B cell (primary cell): ENCODE measurements at regions not wholly inside any gene's neighbourhood (a gene's known extent, or its start where the extent isn't known, plus 50 kb on each side); places are given as distances from the start of the nearest gene placed in this dataset.

ENCODE experiments used
- ATAC-seq: fragments of 200-7000 bp; cut with Tn5 transposase; one replicate; pipeline ENCODE4 v1.10.0; 2021; ENCODE audit warnings: low read depth, mild to moderate bottlenecking, moderate number of reproducible peaks, moderate library complexity
- CTCF ChIA-PET: fragments of 350-600 bp; sonication (Branson Sonifier 250); formaldehyde crosslinking; loops from one replicate; lab custom pipeline; 2021; ENCODE audit warnings: antibody characterized with exemption, inconsistent platforms; lab: Charles Lee
- POLR2A ChIA-PET: fragments of 350-600 bp; sonication (Branson Sonifier 250); formaldehyde crosslinking; loops from one replicate; lab custom pipeline; 2021; ENCODE audit warnings: antibody characterized with exemption; lab: Charles Lee
- DNase-seq: peaks from one replicate; pipeline ENCODE4 v3.0.0; 2013
- H2AFZ ChIP-seq: 2 replicates; pipeline ENCODE4 v1.6.1; 2012; ENCODE audit warnings: mild to moderate bottlenecking, low read depth, low read length; ENCODE audit not compliant: insufficient read depth, poor library complexity, severe bottlenecking
- H3K27ac ChIP-seq, 2 donors: 1 replicate in 1 of 2; 2 replicates in 1 of 2; pipeline ENCODE4 v1.5.1; 2012 to 2013; ENCODE audit warnings: low read length in 2 of 2, mild to moderate bottlenecking in 2 of 2, moderate library complexity in 1 of 2
- H3K27me3 ChIP-seq, 4 experiments: fragments of 200-600 bp in 1 of 4; sonication (generic) in 1 of 4; replicated peaks in 1 of 4; 1 replicate in 2 of 4; 2 replicates in 2 of 4; pipeline versions ENCODE4 v1.6.1 to v1.7.0; 2013 to 2016; ENCODE audit warnings: low read length in 3 of 4, mild to moderate bottlenecking in 2 of 4, mixed read lengths in 1 of 4, moderate library complexity in 1 of 4; ENCODE audit not compliant: insufficient read depth in 4 of 4, control insufficient read depth in 3 of 4; ENCODE audit errors: control extremely low read depth in 1 of 4
- H3K36me3 ChIP-seq, 2 experiments: replicated peaks in 1 of 2; 1 replicate in 1 of 2; 2 replicates in 1 of 2; pipeline versions ENCODE4 v1.6.1 to v1.7.1; 2013; ENCODE audit warnings: low read length in 1 of 2; ENCODE audit not compliant: insufficient read depth in 2 of 2, control insufficient read depth in 1 of 2; ENCODE audit errors: control extremely low read depth in 1 of 2, extremely low read depth in 1 of 2
- H3K4me1 ChIP-seq, 2 donors: fragments of 200-600 bp in 1 of 2; sonication (generic) in 1 of 2; 1 replicate in 1 of 2; 2 replicates in 1 of 2; pipeline versions ENCODE4 v1.5.1 to v1.6.1; 2013 to 2017; ENCODE audit warnings: low read length in 2 of 2; ENCODE audit not compliant: control insufficient read depth in 2 of 2, insufficient read depth in 2 of 2
- H3K4me2 ChIP-seq: replicated peaks from 2 replicates; pipeline ENCODE3; 2012; ENCODE audit warnings: mild to moderate bottlenecking, low read depth, low read length; ENCODE audit not compliant: poor library complexity, severe bottlenecking
- H3K4me3 ChIP-seq, 5 experiments: fragments of 200-600 bp in 1 of 5; sonication (generic) in 1 of 5; 1 replicate in 3 of 5; 2 replicates in 2 of 5; pipeline versions ENCODE4 v1.5.1 to v1.7.0; 2011 to 2016; ENCODE audit warnings: low read length in 4 of 5, mild to moderate bottlenecking in 4 of 5, low read depth in 2 of 5, control low read depth in 1 of 5, moderate library complexity in 1 of 5; ENCODE audit not compliant: insufficient read depth in 1 of 5; ENCODE audit errors: control extremely low read depth in 1 of 5, extremely low read depth in 1 of 5
- H3K79me2 ChIP-seq: fragments of 200-600 bp; sonication (generic); one replicate; pipeline ENCODE4 v1.6.0; 2016; ENCODE audit warnings: low read length; ENCODE audit not compliant: control insufficient read depth, insufficient read depth
- H3K9ac ChIP-seq: fragments of 200-600 bp; sonication (generic); 2 replicates; pipeline ENCODE4 v1.6.1; 2017; ENCODE audit warnings: mild to moderate bottlenecking, low read length, moderate library complexity
- H3K9me3 ChIP-seq, 3 donors: one replicate each; pipeline versions ENCODE4 v1.6.1 to v1.7.1; 2013; ENCODE audit warnings: low read length in 2 of 3; ENCODE audit not compliant: control insufficient read depth in 2 of 3, insufficient read depth in 1 of 3; ENCODE audit errors: control extremely low read depth in 1 of 3
- H4K20me1 ChIP-seq: 2 replicates; pipeline ENCODE4 v1.6.0; 2012; ENCODE audit warnings: mild to moderate bottlenecking, low read length; ENCODE audit not compliant: insufficient read depth, control insufficient read depth, poor library complexity, severe bottlenecking
- H3K27ac Mint-ChIP-seq: one replicate; pipeline ENCODE4 v1.8.0; 2021; ENCODE audit warnings: mixed read lengths
- H3K27me3 Mint-ChIP-seq: one replicate; pipeline ENCODE4 v1.8.0; 2021; ENCODE audit warnings: mixed read lengths
- H3K4me1 Mint-ChIP-seq: one replicate; pipeline ENCODE4 v1.8.0; 2021; ENCODE audit warnings: mixed read lengths
- H3K4me3 Mint-ChIP-seq: one replicate; pipeline ENCODE4 v1.8.0; 2021; ENCODE audit warnings: mixed read lengths
- H3K9me3 Mint-ChIP-seq: one replicate; pipeline ENCODE4 v1.8.0; 2022; ENCODE audit warnings: mixed read lengths; ENCODE audit not compliant: insufficient read depth
- EZH2 ChIP-seq: IDR thresholded peaks from 2 replicates; pipeline ENCODE4 v1.6.1; 2012; ENCODE audit warnings: borderline replicate concordance, low read depth, mild to moderate bottlenecking, moderate library complexity, low read length; ENCODE audit not compliant: insufficient read depth, poor library complexity, severe bottlenecking
- WGBS: methylation state at CpG from one replicate; pipeline ENCODE4 v1.1.5; 2013; ENCODE audit warnings: missing lambda C conversion rate; ENCODE audit not compliant: insufficient coverage; 5-methylcytosine and 5-hydroxymethylcytosine counted together
- intact Hi-C: fragments of 100-400 bp; cut with micrococcal nuclease; formaldehyde crosslinking; loops from one replicate; pipeline ENCODE4 v1.10.0; 2022
- TF ChIP-seq, protein P1 (sequence below): fragments of 200-600 bp; IDR thresholded peaks from one replicate; pipeline ENCODE4 v1.8.0; 2022; ENCODE audit warnings: antibody characterized with exemption, mild to moderate bottlenecking

DNA sequence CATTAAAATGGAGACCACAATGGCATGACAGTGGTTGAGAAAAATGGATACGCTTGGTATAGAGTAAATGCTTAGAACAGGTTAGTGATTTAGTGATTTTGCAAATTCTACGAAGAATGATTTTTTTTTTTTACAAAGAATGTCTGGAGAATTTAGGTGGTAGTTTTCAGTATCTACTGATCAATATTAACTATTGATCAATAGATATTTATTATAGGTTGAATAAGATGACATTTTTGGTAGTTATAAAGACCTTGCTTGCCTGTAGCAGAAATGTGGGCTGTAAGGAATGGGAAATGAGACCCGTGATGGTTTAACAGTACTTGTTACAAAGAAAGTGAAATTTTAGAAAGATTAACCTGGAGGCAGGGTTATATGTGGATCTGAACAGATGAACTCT, 137.5 kb downstream of the NR2F2 start:
- WGBS, result 100% methylated on average over 1 of the region's 3 CpGs
- intact Hi-C loops, result no loop called here
- Histone ChIP-seq H3K9ac (no peak overlapping the region), H3K4me2 (no peak overlapping the region), H3K4me1 (no peaks in the 10 kb centered on the region), H3K4me3 (no peak overlapping the region), H3K9me3 (no peaks in the 10 kb centered on the region), H3K36me3 (no peaks in the 10 kb centered on the region), H2AFZ (no peak overlapping the region), H3K27me3 (no peaks in the 10 kb centered on the region), H4K20me1 (no peaks in the 10 kb centered on the region), H3K27ac (no peak overlapping the region), H3K79me2 (no peaks in the 10 kb centered on the region)
- no peaks in the 10 kb centered on the region for H3K27me3 Mint-ChIP-seq
- TF ChIP-seq, protein P1, sequence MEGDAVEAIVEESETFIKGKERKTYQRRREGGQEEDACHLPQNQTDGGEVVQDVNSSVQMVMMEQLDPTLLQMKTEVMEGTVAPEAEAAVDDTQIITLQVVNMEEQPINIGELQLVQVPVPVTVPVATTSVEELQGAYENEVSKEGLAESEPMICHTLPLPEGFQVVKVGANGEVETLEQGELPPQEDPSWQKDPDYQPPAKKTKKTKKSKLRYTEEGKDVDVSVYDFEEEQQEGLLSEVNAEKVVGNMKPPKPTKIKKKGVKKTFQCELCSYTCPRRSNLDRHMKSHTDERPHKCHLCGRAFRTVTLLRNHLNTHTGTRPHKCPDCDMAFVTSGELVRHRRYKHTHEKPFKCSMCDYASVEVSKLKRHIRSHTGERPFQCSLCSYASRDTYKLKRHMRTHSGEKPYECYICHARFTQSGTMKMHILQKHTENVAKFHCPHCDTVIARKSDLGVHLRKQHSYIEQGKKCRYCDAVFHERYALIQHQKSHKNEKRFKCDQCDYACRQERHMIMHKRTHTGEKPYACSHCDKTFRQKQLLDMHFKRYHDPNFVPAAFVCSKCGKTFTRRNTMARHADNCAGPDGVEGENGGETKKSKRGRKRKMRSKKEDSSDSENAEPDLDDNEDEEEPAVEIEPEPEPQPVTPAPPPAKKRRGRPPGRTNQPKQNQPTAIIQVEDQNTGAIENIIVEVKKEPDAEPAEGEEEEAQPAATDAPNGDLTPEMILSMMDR, result no peak
- TF ChIP-seq EZH2, result no peak
- POLR2A ChIA-PET, result no interaction called here
- no peak overlapping the region for H3K27ac Mint-ChIP-seq
- DNase-seq, result no peak
- H3K9me3 Mint-ChIP-seq, result no peaks in the 10 kb centered on the region
- ATAC-seq, result no peak
- H3K4me3 Mint-ChIP-seq, result no peak overlapping the region
- CTCF ChIA-PET, result no interaction called here
- H3K4me1 Mint-ChIP-seq, result no peaks in the 10 kb centered on the region

DNA sequence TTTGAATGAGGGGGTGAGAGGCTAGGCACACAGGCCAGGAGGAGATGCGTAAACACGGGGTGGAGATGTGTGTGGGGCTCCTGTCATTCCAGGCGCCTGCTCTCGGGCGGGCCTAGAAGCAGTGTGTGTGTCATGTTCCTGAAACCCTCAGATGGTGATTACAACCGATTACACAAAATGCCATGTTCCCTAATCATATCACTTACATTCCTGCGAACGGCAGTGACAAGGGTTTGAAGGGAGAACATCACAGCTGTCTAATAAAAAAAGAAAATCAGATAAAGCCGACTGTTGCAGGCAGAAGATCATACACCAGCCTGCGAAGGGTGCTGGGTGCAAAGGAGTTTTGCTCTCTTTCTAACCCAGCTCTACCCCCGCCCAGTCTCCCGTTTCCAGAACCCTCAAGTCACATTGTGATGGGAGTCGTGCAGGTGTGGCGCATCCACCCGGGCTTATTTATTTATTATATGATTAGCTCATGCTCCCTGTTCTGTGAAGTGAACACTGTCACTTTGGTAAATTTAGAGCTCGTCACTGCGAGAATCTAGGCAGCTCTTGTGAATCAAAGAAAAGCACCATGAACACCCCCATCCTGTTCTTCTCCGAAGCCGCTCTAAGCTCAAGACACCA, 140.3 kb downstream of the NR2F2 start:
- H3K27ac Mint-ChIP-seq, result no peak overlapping the region
- DNase-seq (no peak), ATAC-seq (no peak)
- ChIA-PET POLR2A (no interaction called here), CTCF (no interaction called here)
- 93% methylated on average over 12 of the region's 19 CpGs for WGBS
- Histone ChIP-seq H2AFZ (no peak overlapping the region), H3K79me2 (no peaks in the 10 kb centered on the region), H3K4me2 (no peak overlapping the region), H3K9ac (no peak overlapping the region), H3K27ac (no peak overlapping the region), H3K4me3 (no peak overlapping the region), H3K4me1 (no peaks in the 10 kb centered on the region), H3K27me3 (no peaks in the 10 kb centered on the region), H3K36me3 (no peaks in the 10 kb centered on the region), H3K9me3 (no peaks in the 10 kb centered on the region), H4K20me1 (no peaks in the 10 kb centered on the region)
- no peaks in the 10 kb centered on the region for H3K27me3 Mint-ChIP-seq
- no peak overlapping the region for H3K4me3 Mint-ChIP-seq
- intact Hi-C loops, result no loop called here
- peaks cover 4% of the 10 kb centered on the region for H3K9me3 Mint-ChIP-seq
- no peak for TF ChIP-seq EZH2
- TF ChIP-seq, protein P1, result no peak
- no peaks in the 10 kb centered on the region for H3K4me1 Mint-ChIP-seq
